ENCODE measurements at regions not wholly inside any gene's neighbourhood (a gene's known extent, or its start where the extent isn't known, plus 50 kb on each side); places are given as distances from the start of the nearest gene placed in this dataset.

DNA sequence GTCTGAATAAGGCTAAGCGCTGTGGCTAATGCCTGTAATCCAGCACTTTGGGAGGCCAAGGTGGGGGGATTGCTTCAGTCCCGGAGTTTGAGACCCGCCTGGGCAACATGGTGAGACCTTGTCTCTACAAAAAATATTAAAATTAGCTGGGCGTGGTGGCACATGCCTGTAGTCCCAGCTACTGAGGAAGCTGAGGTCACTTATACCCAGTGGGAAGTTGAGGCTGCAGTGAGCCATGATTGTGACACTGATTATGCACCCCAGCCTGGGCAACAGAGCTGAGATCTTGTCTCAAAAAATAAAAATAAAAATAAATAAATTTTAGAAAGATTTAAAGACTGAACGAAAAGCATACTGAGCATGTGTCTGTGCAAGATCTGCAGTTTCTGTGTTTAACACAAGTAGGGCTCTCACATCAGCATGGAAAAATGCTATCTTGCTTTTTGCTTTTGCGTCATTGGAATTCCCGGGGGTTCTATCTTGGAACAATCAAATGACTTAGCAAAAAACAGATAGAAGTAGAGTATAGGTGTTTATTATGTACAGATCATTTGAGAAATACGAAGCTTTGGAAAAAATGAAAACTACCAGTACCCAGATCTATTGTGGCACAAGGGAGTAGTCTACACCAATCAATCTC lies 161.9 kb downstream of the CAPZA3 start:
- TF ChIP-seq, protein P1, sequence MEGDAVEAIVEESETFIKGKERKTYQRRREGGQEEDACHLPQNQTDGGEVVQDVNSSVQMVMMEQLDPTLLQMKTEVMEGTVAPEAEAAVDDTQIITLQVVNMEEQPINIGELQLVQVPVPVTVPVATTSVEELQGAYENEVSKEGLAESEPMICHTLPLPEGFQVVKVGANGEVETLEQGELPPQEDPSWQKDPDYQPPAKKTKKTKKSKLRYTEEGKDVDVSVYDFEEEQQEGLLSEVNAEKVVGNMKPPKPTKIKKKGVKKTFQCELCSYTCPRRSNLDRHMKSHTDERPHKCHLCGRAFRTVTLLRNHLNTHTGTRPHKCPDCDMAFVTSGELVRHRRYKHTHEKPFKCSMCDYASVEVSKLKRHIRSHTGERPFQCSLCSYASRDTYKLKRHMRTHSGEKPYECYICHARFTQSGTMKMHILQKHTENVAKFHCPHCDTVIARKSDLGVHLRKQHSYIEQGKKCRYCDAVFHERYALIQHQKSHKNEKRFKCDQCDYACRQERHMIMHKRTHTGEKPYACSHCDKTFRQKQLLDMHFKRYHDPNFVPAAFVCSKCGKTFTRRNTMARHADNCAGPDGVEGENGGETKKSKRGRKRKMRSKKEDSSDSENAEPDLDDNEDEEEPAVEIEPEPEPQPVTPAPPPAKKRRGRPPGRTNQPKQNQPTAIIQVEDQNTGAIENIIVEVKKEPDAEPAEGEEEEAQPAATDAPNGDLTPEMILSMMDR (IDR thresholded peaks at IDR 0.05; ENCODE audit: control extremely low read depth in 1 of 3, insufficient read depth in 1 of 3, low read depth in 1 of 3, low read length in 3 of 3) = no peak
- TF ChIP-seq RFX5 (IDR thresholded peaks at IDR 0.05; ENCODE audit: borderline replicate concordance, low read depth, low read length) (no peak), TAF1 (IDR thresholded peaks at IDR 0.05; ENCODE audit: low read depth, low read length) (no peak), CEBPB (IDR thresholded peaks at IDR 0.05; ENCODE audit: low read depth, low read length) (no peak), RXRA (IDR thresholded peaks at IDR 0.05; ENCODE audit: insufficient read depth, low read depth, low read length) (no peak), SIRT6 (IDR thresholded peaks at IDR 0.05; ENCODE audit: low read length) (no peak), SUZ12 (IDR thresholded peaks at IDR 0.05; ENCODE audit: low read length) (no peak), CHD2 (IDR thresholded peaks at IDR 0.05; ENCODE audit: low read length) (no peak), CREB1 (IDR thresholded peaks at IDR 0.05) (no peak), EGR1 (IDR thresholded peaks at IDR 0.05; ENCODE audit: borderline replicate concordance, low read depth, low read length) (no peak), EZH2 (IDR thresholded peaks at IDR 0.05; ENCODE audit: low read depth, low read length, severe bottlenecking) (no peak)
- TF ChIP-seq, protein P2, sequence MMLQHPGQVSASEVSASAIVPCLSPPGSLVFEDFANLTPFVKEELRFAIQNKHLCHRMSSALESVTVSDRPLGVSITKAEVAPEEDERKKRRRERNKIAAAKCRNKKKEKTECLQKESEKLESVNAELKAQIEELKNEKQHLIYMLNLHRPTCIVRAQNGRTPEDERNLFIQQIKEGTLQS (IDR thresholded peaks at IDR 0.05; ENCODE audit: insufficient read depth, low read depth, low read length) = no peak
- TF ChIP-seq, protein P3, sequence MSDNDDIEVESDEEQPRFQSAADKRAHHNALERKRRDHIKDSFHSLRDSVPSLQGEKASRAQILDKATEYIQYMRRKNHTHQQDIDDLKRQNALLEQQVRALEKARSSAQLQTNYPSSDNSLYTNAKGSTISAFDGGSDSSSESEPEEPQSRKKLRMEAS (IDR thresholded peaks at IDR 0.05) = no peak

Measured in H1 (cell line).